Esophagus muscularis mucosa (tissue), 3 donors: ENCODE measurements at regions not wholly inside any gene's neighbourhood (a gene's known extent, or its start where the extent isn't known, plus 50 kb on each side); places are given as distances from the start of the nearest gene placed in this dataset.

Experiments used
- CTCF ChIP-seq, 3 experiments: fragments of 200-600 bp in 2 of 3; fragments of 450-650 bp in 1 of 3; sonication (generic) in 2 of 3; IDR thresholded peaks; one replicate each; pipeline ENCODE4 v1.5.1; 2017 to 2019; ENCODE audit warnings: antibody characterized with exemption in 3 of 3, mild to moderate bottlenecking in 2 of 3, moderate library complexity in 1 of 3
- EP300 ChIP-seq: sonication (generic); formaldehyde crosslinking; IDR thresholded peaks from one replicate; pipeline ENCODE4 v1.6.1; 2017; ENCODE audit warnings: antibody characterized with exemption

GRCh38 chr5:35420200-35420599 lies 189.9 kb upstream of the PRLR start:
- TF ChIP-seq EP300 (no peak), CTCF (IDR thresholded peaks at IDR 0.05) (no peak)
